PC-9 (cell line): ENCODE measurements at regions not wholly inside any gene's neighbourhood (a gene's known extent, or its start where the extent isn't known, plus 50 kb on each side); places are given as distances from the start of the nearest gene placed in this dataset.

Experiments used
- EZH2 ChIP-seq: fragments of 200-600 bp; sonication (generic); IDR thresholded peaks from 2 replicates; pipeline ENCODE4 v1.8.0; 2017; ENCODE audit warnings: antibody characterized with exemption, low read depth
- TF ChIP-seq, protein P1 (sequence below): fragments of 200-600 bp; sonication (generic); conservative IDR thresholded peaks from 2 replicates; pipeline ENCODE4 v1.6.1; 2017; ENCODE audit warnings: mixed run types, antibody characterized with exemption, mild to moderate bottlenecking, moderate library complexity

DNA sequence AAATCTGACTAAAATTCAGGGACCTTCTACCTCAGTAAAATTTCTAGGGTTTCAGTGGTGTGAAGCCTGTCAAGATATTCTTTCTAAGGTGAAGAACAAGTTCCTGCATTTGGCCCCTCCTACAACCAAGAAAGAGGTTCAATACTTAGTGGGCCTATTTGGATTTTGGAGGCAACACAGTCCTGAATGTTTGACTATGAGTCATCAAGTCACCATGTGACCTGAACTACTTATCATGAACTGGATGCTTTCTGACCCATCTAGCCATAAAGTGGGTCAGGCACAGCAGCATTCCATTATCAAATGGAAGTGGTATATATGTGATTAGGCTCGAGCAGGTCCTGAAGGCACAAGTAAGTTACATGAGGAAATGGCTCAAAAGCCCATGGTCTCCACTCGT is 163.0 kb upstream of the IRS2 start:
- TF ChIP-seq, protein P1, sequence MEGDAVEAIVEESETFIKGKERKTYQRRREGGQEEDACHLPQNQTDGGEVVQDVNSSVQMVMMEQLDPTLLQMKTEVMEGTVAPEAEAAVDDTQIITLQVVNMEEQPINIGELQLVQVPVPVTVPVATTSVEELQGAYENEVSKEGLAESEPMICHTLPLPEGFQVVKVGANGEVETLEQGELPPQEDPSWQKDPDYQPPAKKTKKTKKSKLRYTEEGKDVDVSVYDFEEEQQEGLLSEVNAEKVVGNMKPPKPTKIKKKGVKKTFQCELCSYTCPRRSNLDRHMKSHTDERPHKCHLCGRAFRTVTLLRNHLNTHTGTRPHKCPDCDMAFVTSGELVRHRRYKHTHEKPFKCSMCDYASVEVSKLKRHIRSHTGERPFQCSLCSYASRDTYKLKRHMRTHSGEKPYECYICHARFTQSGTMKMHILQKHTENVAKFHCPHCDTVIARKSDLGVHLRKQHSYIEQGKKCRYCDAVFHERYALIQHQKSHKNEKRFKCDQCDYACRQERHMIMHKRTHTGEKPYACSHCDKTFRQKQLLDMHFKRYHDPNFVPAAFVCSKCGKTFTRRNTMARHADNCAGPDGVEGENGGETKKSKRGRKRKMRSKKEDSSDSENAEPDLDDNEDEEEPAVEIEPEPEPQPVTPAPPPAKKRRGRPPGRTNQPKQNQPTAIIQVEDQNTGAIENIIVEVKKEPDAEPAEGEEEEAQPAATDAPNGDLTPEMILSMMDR = no peak
- TF ChIP-seq EZH2 = no peak
